HepG2 (cell line): ENCODE measurements at regions not wholly inside any gene's neighbourhood (a gene's known extent, or its start where the extent isn't known, plus 50 kb on each side); places are given as distances from the start of the nearest gene placed in this dataset.

ENCODE experiments used
- ATAC-seq: fragments of 200-7000 bp; cut with Tn5 transposase; 3 replicates; pipeline ENCODE4 v1.9.1; 2020; ENCODE audit warnings: mild to moderate bottlenecking, moderate library complexity
- BruUV-seq: library from RNA; stranded (reverse); fragments of 400-500 nt; replicated peaks from 2 replicates; lab custom pipeline; 2021; lab: Mats Ljungman, UMichigan
- CTCF ChIA-PET: fragments of 300-600 bp; formaldehyde crosslinking; extraction: SDS; loops from one replicate; lab custom pipeline; 2021; ENCODE audit warnings: low total read pairs, inconsistent platforms, low intra/inter-chr PET ratio; lab: Yijun Ruan, JAX
- POLR2A ChIA-PET: fragments of 350-600 bp; sonication (Branson Sonifier 250); formaldehyde crosslinking; loops from one replicate; lab custom pipeline; 2020; ENCODE audit warnings: antibody characterized with exemption, inconsistent platforms; lab: Yijun Ruan, JAX
- DNase-seq: peaks from one replicate; pipeline ENCODE4 v3.0.0-alpha.2; 2015; ENCODE audit warnings: low spot score
- FAIRE-seq: peaks from 3 replicates; lab custom pipeline; 2011; peaks lifted over from hg19 to GRCh38; lab: Jason Lieb, UNC
- H2AFZ ChIP-seq: one replicate; pipeline ENCODE4 v1.6.1; 2011; ENCODE audit warnings: low read length, inconsistent platforms
- H3K27ac ChIP-seq: fragments of 300-600 bp; 3 replicates; pipeline ENCODE4 v1.8.0; 2011; ENCODE audit warnings: mixed run types, mild to moderate bottlenecking, mixed read lengths, low read length, inconsistent platforms; ENCODE audit not compliant: insufficient read depth; ENCODE audit errors: extremely low read length
- H3K27me3 ChIP-seq, 2 experiments: fragments of 200-600 bp in 1 of 2; 2 replicates in 1 of 2; 3 replicates in 1 of 2; pipeline versions ENCODE4 v1.6.0 to v1.8.0; 2011; ENCODE audit warnings: low read length in 2 of 2, mild to moderate bottlenecking in 2 of 2, moderate library complexity in 2 of 2, inconsistent platforms in 1 of 2; ENCODE audit not compliant: insufficient read depth in 2 of 2, control insufficient read depth in 1 of 2
- H3K36me3 ChIP-seq, 2 experiments: fragments of 200-600 bp in 1 of 2; replicated peaks in 1 of 2; 2 replicates in 1 of 2; 3 replicates in 1 of 2; pipeline versions ENCODE4 v1.5.1 to v1.8.0; 2011; ENCODE audit warnings: low read length in 2 of 2, inconsistent platforms in 1 of 2; ENCODE audit not compliant: insufficient read depth in 2 of 2, control insufficient read depth in 1 of 2
- H3K4me1 ChIP-seq: 2 replicates; pipeline ENCODE4 v1.5.1; 2012; ENCODE audit warnings: low read length, inconsistent platforms; ENCODE audit not compliant: insufficient read depth
- H3K4me2 ChIP-seq: 2 replicates; pipeline ENCODE4 v1.6.0; 2011; ENCODE audit warnings: low read depth, low read length, inconsistent platforms
- H3K4me3 ChIP-seq, 3 experiments: fragments of 200-600 bp in 1 of 3; sonication (generic), shearing (Covaris generic) in 1 of 3; replicated peaks in 1 of 3; 2 replicates each; pipeline ENCODE4 v1.5.1; 2011 to 2016; ENCODE audit warnings: low read length in 3 of 3, inconsistent platforms in 2 of 3, low read depth in 2 of 3, mild to moderate bottlenecking in 2 of 3, control low read depth in 1 of 3, mixed read lengths in 1 of 3; ENCODE audit not compliant: insufficient read depth in 1 of 3
- H3K79me2 ChIP-seq: one replicate; pipeline ENCODE4 v1.6.1; 2011; ENCODE audit warnings: low read length, inconsistent platforms; ENCODE audit not compliant: insufficient read depth
- H3K9ac ChIP-seq: 2 replicates; pipeline ENCODE4 v1.6.0; 2011; ENCODE audit warnings: mild to moderate bottlenecking, low read depth, low read length, inconsistent platforms; ENCODE audit not compliant: insufficient read depth
- H3K9me3 ChIP-seq: 2 replicates; pipeline ENCODE4 v1.5.1; 2012; ENCODE audit warnings: mild to moderate bottlenecking, low read length
- H4K20me1 ChIP-seq: 2 replicates; pipeline ENCODE4 v1.6.0; 2011; ENCODE audit warnings: inconsistent platforms, mild to moderate bottlenecking, low read length, moderate library complexity; ENCODE audit not compliant: insufficient read depth
- HIC2 ChIP-seq: sonication (generic); formaldehyde crosslinking; IDR thresholded peaks from 2 replicates; pipeline ENCODE4 v1.9.0; 2022; ENCODE audit warnings: low read depth, missing genetic modification reagents
- MED8 ChIP-seq: sonication (generic); formaldehyde crosslinking; IDR thresholded peaks from 2 replicates; pipeline ENCODE4 v1.8.1; 2023; ENCODE audit warnings: mild to moderate bottlenecking, missing genetic modification reagents; ENCODE audit not compliant: insufficient replicate concordance
- NR1H2 ChIP-seq: sonication (generic); formaldehyde crosslinking; IDR thresholded peaks from 2 replicates; pipeline ENCODE4 v1.8.1; 2022; ENCODE audit warnings: low read depth, missing genetic modification reagents, borderline replicate concordance
- SAP130 ChIP-seq: IDR thresholded peaks from 2 replicates; pipeline ENCODE4 v1.6.1; 2016; ENCODE audit warnings: low read depth
- TP53 ChIP-seq: sonication (generic); formaldehyde crosslinking; conservative IDR thresholded peaks from 2 replicates; pipeline ENCODE4 v1.4.0; 2020; ENCODE audit warnings: missing genetic modification reagents
- TRIM24 ChIP-seq: sonication (generic); formaldehyde crosslinking; IDR thresholded peaks from 2 replicates; pipeline ENCODE4 v1.8.0; 2022; ENCODE audit warnings: mild to moderate bottlenecking, missing genetic modification reagents
- YEATS2 ChIP-seq: sonication (generic); formaldehyde crosslinking; IDR thresholded peaks from 2 replicates; pipeline ENCODE4 v1.4.0; 2020; ENCODE audit warnings: missing genetic modification reagents, borderline replicate concordance
- ZNF121 ChIP-seq: sonication (generic); formaldehyde crosslinking; IDR thresholded peaks from 2 replicates; pipeline ENCODE4 v1.5.0; 2020; ENCODE audit warnings: mild to moderate bottlenecking, missing genetic modification reagents
- ZNF343 ChIP-seq: sonication (generic); formaldehyde crosslinking; IDR thresholded peaks from 2 replicates; pipeline ENCODE4 v1.4.0; 2020; ENCODE audit warnings: mild to moderate bottlenecking, missing genetic modification reagents
- ZNF367 ChIP-seq: sonication (generic); formaldehyde crosslinking; IDR thresholded peaks from 2 replicates; pipeline ENCODE4 v1.4.0; 2020; ENCODE audit warnings: missing genetic modification reagents, borderline replicate concordance
- ZNF564 ChIP-seq: sonication (generic); formaldehyde crosslinking; IDR thresholded peaks from 2 replicates; pipeline ENCODE4 v1.8.1; 2023; ENCODE audit warnings: mild to moderate bottlenecking, missing genetic modification reagents
- ZNF672 ChIP-seq: sonication (generic); formaldehyde crosslinking; IDR thresholded peaks from 2 replicates; pipeline ENCODE4 v1.8.1; 2022; ENCODE audit warnings: missing genetic modification reagents
- WGBS: methylation state at CpG from one replicate; pipeline ENCODE4 v1.1.6; 2017; ENCODE audit warnings: low lambda C conversion rate; 5-methylcytosine and 5-hydroxymethylcytosine counted together
- in situ Hi-C: cut with HindIII; loops from 2 replicates; pipeline ENCODE4 v1.10.0; 2017; ENCODE audit warnings: low pct_unique_long_range_greater_than_20kb; ENCODE audit not compliant: extremely low pct_ligation_motif_present
- intact Hi-C: fragments of 100-400 bp; cut with micrococcal nuclease; formaldehyde crosslinking; loops from one replicate; pipeline ENCODE4 v1.10.0; 2022; ENCODE audit not compliant: unreplicated experiment
- TF ChIP-seq, protein P1 (sequence below): IDR thresholded peaks from 2 replicates; pipeline ENCODE4 v1.6.1; 2016; ENCODE audit warnings: low read depth, missing genetic modification reagents, missing compliant biosample characterization
- TF ChIP-seq, protein P2 (sequence below): sonication (generic); formaldehyde crosslinking; IDR thresholded peaks from 2 replicates; pipeline ENCODE4 v1.4.0; 2020; ENCODE audit warnings: missing genetic modification reagents, borderline replicate concordance

- Histone ChIP-seq H3K4me1 (no peaks in the 10 kb centered on the region), H3K9me3 (no peaks in the 10 kb centered on the region), H3K4me3 (no peak overlapping the region), H3K27ac (no peak overlapping the region), H2AFZ (no peak overlapping the region), H3K36me3 (no peaks in the 10 kb centered on the region), H4K20me1 (no peaks in the 10 kb centered on the region), H3K9ac (no peak overlapping the region), H3K79me2 (no peaks in the 10 kb centered on the region), H3K4me2 (no peak overlapping the region), H3K27me3 (no peaks in the 10 kb centered on the region)
- DNase-seq, result no peak
- 62% methylated on average over 3 of the region's 3 CpGs for WGBS
- FAIRE-seq, result no peak
- ATAC-seq, result no peak
- in situ Hi-C loops, result no loop called here
- intact Hi-C loops, result no loop called here
- BruUV-seq, result no TSS peak
- ChIA-PET POLR2A (no interaction called here), CTCF (no interaction called here)
- TF ChIP-seq ZNF672 (CRISPR knock-in tag), result no peak
- TF ChIP-seq TRIM24 (CRISPR knock-in tag), result no peak
- TF ChIP-seq YEATS2 (CRISPR knock-in tag), result no peak
- TF ChIP-seq ZNF121, result no peak
- no peak for TF ChIP-seq NR1H2 (CRISPR knock-in tag)
- TF ChIP-seq MED8 (CRISPR knock-in tag), result no peak
- no peak for TF ChIP-seq ZNF343 (CRISPR knock-in tag)
- no peak for TF ChIP-seq ZNF367 (CRISPR knock-in tag)
- TF ChIP-seq, protein P1, sequence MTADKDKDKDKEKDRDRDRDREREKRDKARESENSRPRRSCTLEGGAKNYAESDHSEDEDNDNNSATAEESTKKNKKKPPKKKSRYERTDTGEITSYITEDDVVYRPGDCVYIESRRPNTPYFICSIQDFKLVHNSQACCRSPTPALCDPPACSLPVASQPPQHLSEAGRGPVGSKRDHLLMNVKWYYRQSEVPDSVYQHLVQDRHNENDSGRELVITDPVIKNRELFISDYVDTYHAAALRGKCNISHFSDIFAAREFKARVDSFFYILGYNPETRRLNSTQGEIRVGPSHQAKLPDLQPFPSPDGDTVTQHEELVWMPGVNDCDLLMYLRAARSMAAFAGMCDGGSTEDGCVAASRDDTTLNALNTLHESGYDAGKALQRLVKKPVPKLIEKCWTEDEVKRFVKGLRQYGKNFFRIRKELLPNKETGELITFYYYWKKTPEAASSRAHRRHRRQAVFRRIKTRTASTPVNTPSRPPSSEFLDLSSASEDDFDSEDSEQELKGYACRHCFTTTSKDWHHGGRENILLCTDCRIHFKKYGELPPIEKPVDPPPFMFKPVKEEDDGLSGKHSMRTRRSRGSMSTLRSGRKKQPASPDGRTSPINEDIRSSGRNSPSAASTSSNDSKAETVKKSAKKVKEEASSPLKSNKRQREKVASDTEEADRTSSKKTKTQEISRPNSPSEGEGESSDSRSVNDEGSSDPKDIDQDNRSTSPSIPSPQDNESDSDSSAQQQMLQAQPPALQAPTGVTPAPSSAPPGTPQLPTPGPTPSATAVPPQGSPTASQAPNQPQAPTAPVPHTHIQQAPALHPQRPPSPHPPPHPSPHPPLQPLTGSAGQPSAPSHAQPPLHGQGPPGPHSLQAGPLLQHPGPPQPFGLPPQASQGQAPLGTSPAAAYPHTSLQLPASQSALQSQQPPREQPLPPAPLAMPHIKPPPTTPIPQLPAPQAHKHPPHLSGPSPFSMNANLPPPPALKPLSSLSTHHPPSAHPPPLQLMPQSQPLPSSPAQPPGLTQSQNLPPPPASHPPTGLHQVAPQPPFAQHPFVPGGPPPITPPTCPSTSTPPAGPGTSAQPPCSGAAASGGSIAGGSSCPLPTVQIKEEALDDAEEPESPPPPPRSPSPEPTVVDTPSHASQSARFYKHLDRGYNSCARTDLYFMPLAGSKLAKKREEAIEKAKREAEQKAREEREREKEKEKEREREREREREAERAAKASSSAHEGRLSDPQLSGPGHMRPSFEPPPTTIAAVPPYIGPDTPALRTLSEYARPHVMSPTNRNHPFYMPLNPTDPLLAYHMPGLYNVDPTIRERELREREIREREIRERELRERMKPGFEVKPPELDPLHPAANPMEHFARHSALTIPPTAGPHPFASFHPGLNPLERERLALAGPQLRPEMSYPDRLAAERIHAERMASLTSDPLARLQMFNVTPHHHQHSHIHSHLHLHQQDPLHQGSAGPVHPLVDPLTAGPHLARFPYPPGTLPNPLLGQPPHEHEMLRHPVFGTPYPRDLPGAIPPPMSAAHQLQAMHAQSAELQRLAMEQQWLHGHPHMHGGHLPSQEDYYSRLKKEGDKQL (CRISPR knock-in tag), result no peak
- no peak for TF ChIP-seq TP53 (CRISPR knock-in tag)
- TF ChIP-seq ZNF564 (CRISPR knock-in tag), result no peak
- TF ChIP-seq SAP130 (CRISPR knock-in tag), result no peak
- TF ChIP-seq, protein P2, sequence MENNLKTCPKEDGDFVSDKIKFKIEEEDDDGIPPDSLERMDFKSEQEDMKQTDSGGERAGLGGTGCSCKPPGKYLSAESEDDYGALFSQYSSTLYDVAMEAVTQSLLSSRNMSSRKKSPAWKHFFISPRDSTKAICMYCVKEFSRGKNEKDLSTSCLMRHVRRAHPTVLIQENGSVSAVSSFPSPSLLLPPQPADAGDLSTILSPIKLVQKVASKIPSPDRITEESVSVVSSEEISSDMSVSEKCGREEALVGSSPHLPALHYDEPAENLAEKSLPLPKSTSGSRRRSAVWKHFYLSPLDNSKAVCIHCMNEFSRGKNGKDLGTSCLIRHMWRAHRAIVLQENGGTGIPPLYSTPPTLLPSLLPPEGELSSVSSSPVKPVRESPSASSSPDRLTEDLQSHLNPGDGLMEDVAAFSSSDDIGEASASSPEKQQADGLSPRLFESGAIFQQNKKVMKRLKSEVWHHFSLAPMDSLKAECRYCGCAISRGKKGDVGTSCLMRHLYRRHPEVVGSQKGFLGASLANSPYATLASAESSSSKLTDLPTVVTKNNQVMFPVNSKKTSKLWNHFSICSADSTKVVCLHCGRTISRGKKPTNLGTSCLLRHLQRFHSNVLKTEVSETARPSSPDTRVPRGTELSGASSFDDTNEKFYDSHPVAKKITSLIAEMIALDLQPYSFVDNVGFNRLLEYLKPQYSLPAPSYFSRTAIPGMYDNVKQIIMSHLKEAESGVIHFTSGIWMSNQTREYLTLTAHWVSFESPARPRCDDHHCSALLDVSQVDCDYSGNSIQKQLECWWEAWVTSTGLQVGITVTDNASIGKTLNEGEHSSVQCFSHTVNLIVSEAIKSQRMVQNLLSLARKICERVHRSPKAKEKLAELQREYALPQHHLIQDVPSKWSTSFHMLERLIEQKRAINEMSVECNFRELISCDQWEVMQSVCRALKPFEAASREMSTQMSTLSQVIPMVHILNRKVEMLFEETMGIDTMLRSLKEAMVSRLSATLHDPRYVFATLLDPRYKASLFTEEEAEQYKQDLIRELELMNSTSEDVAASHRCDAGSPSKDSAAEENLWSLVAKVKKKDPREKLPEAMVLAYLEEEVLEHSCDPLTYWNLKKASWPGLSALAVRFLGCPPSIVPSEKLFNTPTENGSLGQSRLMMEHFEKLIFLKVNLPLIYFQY (CRISPR knock-in tag), result no peak
- TF ChIP-seq HIC2, result no peak
Measured at GRCh38 chrX:140354431-140355120, 150.3 kb downstream of the SOX3 start.
